GM21381 (cell line): ENCODE measurements at regions not wholly inside any gene's neighbourhood (a gene's known extent, or its start where the extent isn't known, plus 50 kb on each side); places are given as distances from the start of the nearest gene placed in this dataset.
"Not testable (repeated sequence)": the region's sequence is repeated elsewhere in the genome, so short reads cannot be mapped to it uniquely, and the experiment has no call there.

Source experiments
- ATAC-seq: cut with Tn5 transposase; IDR thresholded peaks from one replicate; pipeline ENCODE4 v1.9.1; 2021; ENCODE audit warnings: mild to moderate bottlenecking, moderate library complexity; ENCODE audit not compliant: unreplicated experiment

DNA sequence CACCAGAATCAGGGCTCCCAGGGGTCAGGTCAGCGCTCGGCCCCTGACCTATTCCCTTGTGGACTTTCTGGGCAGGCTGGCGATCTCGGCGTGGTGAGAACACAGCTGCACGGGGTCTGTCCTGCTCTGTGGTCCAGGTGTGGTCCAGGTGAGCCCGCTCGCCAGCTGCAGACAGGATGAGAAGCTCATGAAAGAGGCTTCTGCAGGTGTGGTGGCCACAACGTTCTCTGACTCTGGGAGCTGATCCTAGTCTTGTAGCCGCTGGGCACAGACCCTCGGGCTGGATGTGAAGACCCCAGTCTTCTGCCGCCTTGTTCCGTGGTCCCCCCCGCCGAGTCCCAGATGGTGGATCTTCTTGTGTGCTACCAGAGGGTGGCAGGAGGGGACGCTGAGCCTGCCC is 129.7 kb downstream of the RTP5 start:
- ATAC-seq = no peak

- ATAC-seq = no peak
Observed at GRCh38 chr2:242001853-242002252, 132.3 kb downstream of the RTP5 start.

DNA sequence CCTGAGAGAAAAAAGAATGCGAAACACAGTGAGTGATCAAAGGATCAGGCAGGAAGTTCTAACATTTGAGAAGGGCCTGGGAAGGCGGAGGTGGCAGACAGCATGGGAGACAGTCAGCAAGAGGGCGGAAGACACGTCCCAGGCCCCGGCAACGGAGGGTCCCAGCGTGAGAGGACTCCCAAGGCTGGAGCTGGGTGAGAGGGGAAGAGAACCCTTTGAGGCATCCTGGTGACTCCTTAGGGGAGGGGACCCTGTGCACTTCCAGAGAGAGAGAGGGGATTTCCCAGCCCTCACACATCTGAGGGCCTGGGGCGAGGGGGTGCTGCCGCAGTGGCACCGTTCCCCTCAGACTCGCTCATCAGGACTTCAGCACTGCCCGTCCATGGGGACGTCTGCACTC is 133.4 kb downstream of the RTP5 start:
- ATAC-seq = no peak

GRCh38 chr2:242004223-242004901 is 134.8 kb downstream of the RTP5 start:
- no peak for ATAC-seq

DNA sequence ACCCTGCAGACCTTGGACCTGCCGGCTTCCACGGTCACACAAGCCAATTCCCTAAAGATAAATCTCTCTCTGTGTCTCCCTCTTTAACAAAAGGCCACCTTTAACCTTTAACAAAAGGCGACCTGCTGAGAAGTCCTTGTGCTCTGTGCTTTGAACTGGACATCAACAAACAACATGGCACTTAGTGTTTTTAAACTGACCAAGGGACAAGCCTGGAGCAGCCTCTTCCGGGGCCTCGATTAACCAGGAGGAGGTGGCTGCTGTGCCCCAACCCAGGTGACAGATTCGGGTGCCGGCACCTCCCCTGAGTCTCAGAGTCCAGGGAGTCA is 135.3 kb downstream of the RTP5 start:
- ATAC-seq = no peak

GRCh38 chr2:242006091-242006634 is 136.6 kb downstream of the RTP5 start:
- ATAC-seq = not testable (repeated sequence)

DNA sequence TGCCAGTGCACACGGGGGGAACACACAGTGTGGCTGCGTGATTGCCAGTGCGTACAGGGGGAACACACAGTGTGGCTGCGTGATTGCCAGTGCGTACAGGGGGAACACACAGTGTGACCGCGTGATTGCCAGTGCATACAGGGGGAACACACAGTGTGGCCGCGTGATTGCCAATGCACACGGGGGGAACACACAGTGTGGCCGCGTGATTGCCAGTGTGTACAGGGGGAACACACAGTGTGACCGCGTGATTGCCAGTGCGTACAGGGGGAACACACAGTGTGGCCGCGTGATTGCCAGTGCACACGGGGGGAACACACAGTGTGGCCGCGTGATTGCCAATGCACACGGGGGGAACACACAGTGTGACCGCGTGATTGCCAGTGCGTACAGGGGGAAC is 139.4 kb downstream of the RTP5 start:
- not testable (repeated sequence) for ATAC-seq

DNA sequence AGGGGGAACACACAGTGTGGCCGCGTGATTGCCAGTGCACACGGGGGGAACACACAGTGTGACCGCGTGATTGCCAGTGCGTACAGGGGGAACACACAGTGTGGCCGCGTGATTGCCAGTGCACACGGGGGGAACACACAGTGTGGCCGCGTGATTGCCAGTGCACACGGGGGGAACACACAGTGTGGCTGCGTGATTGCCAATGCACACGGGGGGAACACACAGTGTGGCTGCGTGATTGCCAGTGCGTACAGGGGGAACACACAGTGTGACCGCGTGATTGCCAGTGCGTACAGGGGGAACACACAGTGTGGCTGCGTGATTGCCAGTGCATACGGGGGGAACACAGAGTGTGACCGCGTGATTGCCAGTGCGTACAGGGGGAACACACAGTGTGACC is 140.3 kb downstream of the RTP5 start:
- ATAC-seq = not testable (repeated sequence)

DNA sequence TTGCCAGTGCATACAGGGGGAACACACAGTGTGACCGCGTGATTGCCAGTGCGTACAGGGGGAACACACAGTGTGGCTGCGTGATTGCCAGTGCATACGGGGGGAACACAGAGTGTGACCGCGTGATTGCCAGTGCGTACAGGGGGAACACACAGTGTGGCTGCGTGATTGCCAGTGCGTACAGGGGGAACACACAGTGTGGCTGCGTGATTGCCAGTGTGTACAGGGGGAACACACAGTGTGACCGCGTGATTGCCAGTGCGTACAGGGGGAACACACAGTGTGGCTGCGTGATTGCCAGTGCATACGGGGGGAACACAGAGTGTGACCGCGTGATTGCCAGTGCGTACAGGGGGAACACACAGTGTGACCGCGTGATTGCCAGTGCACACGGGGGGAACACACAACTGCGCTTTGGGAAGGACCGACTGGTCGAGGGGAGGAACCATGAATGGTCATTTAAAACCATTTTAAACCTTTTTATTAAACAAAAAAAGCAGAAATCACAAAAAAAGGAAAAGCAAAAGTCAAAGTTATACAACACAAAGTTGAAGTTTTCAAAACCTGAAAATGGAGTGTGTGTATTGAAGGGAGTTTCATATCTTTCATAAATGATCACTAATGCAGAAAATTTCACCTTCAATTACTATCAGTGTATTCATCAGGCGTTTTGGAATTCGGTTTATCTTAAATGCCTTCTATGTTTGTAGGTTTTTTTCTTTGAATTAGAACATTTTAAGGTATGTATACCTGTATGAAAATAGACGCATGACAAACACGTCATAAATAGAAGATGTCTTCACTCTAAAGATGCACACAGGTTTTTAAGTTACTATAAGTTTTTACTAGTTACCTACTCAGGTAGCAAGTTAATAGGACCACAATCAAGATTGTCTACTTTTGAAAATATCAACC is 141.0 kb downstream of the RTP5 start:
- not testable (repeated sequence) for ATAC-seq

GRCh38 chr2:242011167-242011513 is 141.6 kb downstream of the RTP5 start:
- ATAC-seq = no peak

GRCh38 chr2:242011516-242011915 is 142.0 kb downstream of the RTP5 start:
- no peak for ATAC-seq

- ATAC-seq = no peak
Observed at GRCh38 chr2:242011991-242012764, 142.6 kb downstream of the RTP5 start.

GRCh38 chr2:242012956-242013764 is 143.6 kb downstream of the RTP5 start:
- no peak for ATAC-seq

DNA sequence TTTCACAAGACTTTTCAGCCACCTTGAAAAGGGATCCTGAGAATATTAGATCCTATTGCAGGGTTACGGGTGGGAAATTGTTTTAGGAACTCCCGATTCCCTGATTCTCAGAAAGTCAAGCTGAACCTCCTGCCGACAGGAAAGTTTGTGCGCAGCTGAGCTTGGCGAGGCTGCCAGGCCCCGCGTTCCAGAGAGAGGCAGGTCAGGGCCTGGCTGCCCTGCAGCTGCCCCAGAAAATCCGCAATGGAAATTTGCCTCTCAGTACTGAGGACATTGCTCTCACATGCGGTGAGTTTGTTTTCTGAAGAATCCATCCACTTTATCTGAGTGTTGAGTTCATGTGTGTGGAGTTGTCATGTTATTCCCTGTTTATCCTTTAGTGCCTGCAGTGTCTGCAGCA is 144.2 kb downstream of the RTP5 start:
- ATAC-seq = no peak

DNA sequence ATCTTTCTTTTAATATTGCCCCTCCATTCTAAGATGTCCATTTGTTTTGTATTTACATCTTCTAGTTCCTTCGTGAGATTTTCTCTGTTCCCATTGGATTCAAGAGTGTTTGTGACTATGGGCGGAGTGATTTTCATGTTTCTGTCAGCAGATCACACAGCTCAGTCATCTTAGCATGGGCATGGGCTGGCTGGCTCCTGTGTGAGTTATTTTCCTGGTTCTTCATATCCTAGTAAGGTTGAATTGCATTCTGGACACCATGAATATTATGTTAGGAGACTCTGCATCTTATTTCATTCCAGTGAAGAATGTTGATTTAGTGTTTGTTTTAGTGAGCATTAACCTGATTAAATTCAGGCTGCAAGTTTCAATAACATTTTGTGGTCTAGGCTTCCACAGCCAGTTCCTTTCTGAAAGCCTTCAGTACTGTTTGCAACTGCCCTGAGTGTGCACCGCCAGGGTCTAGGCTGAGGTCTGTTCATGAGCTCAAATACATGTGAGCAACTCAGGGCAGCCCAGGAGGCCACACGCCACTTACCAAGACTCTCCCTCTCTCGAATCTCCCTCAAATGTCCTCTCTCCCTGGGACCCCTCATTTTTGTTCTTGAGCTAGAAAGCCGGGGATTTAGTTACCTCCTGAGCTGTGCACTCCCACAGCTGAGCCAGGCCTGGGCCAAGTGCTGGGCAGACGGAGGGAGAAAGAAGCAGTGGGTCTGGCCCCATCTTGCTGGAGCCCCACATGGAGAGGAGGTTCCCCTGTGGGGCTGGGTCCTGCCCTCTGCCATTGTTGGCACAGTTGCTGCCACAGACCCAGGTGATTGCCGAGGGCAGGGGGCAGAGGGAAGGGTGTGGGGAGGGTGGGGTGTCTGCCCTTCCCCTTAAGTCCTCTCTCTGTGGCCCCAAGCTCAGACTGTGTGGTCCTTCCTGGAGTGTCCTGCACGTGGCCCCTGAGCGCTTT is 145.9 kb downstream of the RTP5 start:
- ATAC-seq = no peak

- no peak for ATAC-seq
Observed at GRCh38 chr2:242017086-242017485, 147.6 kb downstream of the RTP5 start.

- not testable (repeated sequence) for ATAC-seq
Observed at GRCh38 chr2:242018416-242018815, 148.9 kb downstream of the RTP5 start.

- ATAC-seq = no peak
Observed at GRCh38 chr2:242019344-242019743, 149.8 kb downstream of the RTP5 start.

DNA sequence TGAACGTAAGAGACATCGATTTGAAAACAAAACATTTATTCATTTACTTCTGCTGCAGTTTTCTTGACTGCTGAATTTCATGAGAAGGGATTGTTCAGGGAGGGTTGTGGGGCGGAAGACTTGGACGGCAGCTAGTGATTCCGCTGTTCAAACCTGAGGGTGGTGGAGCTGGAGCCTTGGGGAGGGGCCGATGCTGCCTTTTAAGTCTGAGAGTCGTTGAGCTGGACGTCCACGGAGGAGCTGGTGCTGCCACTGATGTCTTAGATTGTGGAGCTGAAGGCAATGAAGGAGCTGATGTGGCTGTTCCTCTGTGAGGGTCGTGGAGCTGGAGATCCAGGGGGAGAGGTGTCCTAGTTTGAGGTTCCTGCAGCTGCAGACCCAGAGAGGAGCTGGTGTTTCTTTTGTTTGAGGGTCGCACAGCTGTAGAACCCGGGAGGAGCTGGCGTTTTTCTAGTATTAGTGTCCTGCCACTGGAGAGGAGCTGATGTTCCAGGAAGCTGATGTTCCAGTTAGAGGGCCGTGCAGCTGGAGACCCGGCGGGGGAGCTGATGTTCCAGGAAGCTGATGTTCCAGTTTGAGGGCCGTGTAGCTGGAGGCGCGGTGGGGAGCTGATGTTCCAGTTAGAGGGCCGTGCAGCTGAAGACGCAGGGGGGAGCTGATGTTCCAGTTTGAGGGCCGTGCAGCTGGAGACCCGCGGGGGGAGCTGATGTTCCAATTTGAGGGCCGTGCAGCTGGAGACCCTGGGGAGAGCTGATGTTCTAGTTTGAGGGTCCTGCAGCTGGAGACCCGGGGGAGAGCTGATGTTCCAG is 150.9 kb downstream of the RTP5 start:
- no peak for ATAC-seq
